Body of pancreas (tissue), 4 donors: ENCODE measurements at regions not wholly inside any gene's neighbourhood (a gene's known extent, or its start where the extent isn't known, plus 50 kb on each side); places are given as distances from the start of the nearest gene placed in this dataset.

ENCODE experiments used
- CTCF ChIP-seq, 7 experiments: fragments of 450-650 bp in 4 of 7; fragments of 200-600 bp in 3 of 7; sonication (generic) in 3 of 7; IDR thresholded peaks; one replicate each; pipeline ENCODE4 v1.5.1; 2016 to 2019; ENCODE audit warnings: antibody characterized with exemption in 7 of 7
- POLR2A ChIP-seq, 3 donors: fragments of 450-650 bp; IDR thresholded peaks; one replicate each; pipeline ENCODE4 v1.6.1; 2016; ENCODE audit warnings: antibody characterized with exemption in 3 of 3, mild to moderate bottlenecking in 2 of 3

DNA sequence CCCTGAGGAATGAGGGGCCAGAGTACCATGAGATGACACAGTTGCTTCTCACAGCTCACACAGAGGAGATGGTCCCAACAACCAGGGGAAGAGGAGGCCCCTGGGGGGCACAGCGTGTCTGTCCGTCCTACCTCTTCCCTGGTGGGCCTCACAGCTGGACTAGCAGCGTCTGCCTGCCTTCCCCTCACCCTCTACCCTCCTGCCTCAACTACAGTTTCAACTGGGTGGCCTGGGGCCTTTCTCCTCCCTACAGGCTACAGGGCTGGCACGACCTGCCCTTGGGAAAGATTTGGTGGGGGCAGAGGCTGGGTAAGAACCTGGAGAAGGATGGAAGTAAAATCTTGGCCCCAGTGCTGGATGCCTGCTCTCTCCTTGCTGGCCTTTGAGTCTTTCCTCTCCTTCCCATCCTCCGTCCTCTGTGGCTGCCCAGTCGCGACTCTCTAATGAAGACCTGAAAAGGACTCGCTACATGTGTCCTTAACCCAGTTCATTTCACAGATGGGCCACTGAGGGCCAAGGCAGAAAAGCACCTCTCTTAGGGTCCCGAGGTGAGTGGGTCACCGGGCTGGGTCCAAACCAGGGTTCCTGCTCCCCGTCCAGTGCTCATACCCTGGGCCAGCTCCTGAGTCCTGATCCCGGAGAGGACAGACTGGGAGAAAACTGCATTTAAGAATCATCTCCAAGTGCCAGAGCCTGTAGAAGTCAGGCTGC, 232.5 kb downstream of the BCL11B start:
- TF ChIP-seq CTCF (IDR thresholded peaks at IDR 0.05) = no peak
- TF ChIP-seq POLR2A (IDR thresholded peaks at IDR 0.05) = no peak
